H1 (cell line): ENCODE measurements at regions not wholly inside any gene's neighbourhood (a gene's known extent, or its start where the extent isn't known, plus 50 kb on each side); places are given as distances from the start of the nearest gene placed in this dataset.
A peak's percentile ranks its signal among the peaks of the same experiment; 100 is the strongest.

Source experiments
- CTCF ChIA-PET: fragments of 300-600 bp; sonication (Branson Sonifier 250); formaldehyde crosslinking; loops from one replicate; lab custom pipeline; 2021; ENCODE audit not compliant: partially characterized antibody; lab: Charles Lee
- POLR2A ChIA-PET: fragments of 300-600 bp; sonication (Branson Sonifier 250); formaldehyde crosslinking; loops from one replicate; lab custom pipeline; 2021; ENCODE audit warnings: inconsistent platforms; ENCODE audit not compliant: partially characterized antibody; lab: Charles Lee
- DNase-seq, 2 experiments: peaks; one replicate each; pipeline versions ENCODE4 v3.0.0 to v3.0.0-alpha.2; 2010 to 2022; ENCODE audit warnings: low spot score in 2 of 2, low read depth in 1 of 2, mixed read lengths in 1 of 2
- FAIRE-seq: peaks from 2 replicates; lab custom pipeline; 2011; peaks lifted over from hg19 to GRCh38; lab: Jason Lieb, UNC
- H2AFZ ChIP-seq: 2 replicates; pipeline ENCODE4 v1.8.1; 2012; ENCODE audit warnings: low read length, inconsistent platforms
- H2AK5ac ChIP-seq: 2 replicates; pipeline ENCODE4 v1.6.1; 2013; ENCODE audit warnings: low read depth, low read length
- H2BK120ac ChIP-seq: replicated peaks from 2 replicates; pipeline ENCODE3; 2013; ENCODE audit warnings: low read depth, low read length, inconsistent platforms
- H2BK12ac ChIP-seq: 2 replicates; pipeline ENCODE4 v1.6.1; 2013; ENCODE audit warnings: low read depth, low read length
- H2BK15ac ChIP-seq: 2 replicates; pipeline ENCODE4 v1.6.1; 2013; ENCODE audit warnings: low read length
- H2BK20ac ChIP-seq: 2 replicates; pipeline ENCODE4 v1.6.1; 2013; ENCODE audit warnings: low read length
- H2BK5ac ChIP-seq: 2 replicates; pipeline ENCODE4 v1.6.1; 2013; ENCODE audit warnings: low read depth, low read length
- H3K14ac ChIP-seq: 2 replicates; pipeline ENCODE4 v1.6.1; 2013; ENCODE audit warnings: inconsistent platforms; ENCODE audit not compliant: insufficient read length
- H3K18ac ChIP-seq: 2 replicates; pipeline ENCODE4 v1.6.1; 2013; ENCODE audit warnings: low read length; ENCODE audit errors: extremely low read depth
- H3K23ac ChIP-seq: 2 replicates; pipeline ENCODE4 v1.6.1; 2013; ENCODE audit warnings: inconsistent platforms; ENCODE audit not compliant: insufficient read length
- H3K23me2 ChIP-seq: 2 replicates; pipeline ENCODE4 v1.6.1; 2013; ENCODE audit warnings: low read depth, low read length
- H3K27ac ChIP-seq: 2 replicates; pipeline ENCODE4 v1.6.1; 2011; ENCODE audit warnings: low read depth, low read length, inconsistent platforms
- H3K27me3 ChIP-seq, 4 experiments: replicated peaks in 1 of 4; 1 replicate in 1 of 4; 2 replicates in 3 of 4; pipeline versions ENCODE4 v1.6.1 to v1.8.1; 2011 to 2013; ENCODE audit warnings: low read length in 3 of 4, mild to moderate bottlenecking in 3 of 4, inconsistent platforms in 2 of 4, mixed read lengths in 2 of 4, moderate library complexity in 1 of 4; ENCODE audit not compliant: control insufficient read depth in 3 of 4, insufficient read depth in 3 of 4; ENCODE audit errors: extremely low read depth in 1 of 4
- H3K36me3 ChIP-seq, 4 experiments: 2 replicates each; pipeline versions ENCODE4 v1.6.1 to v1.8.1; 2011 to 2013; ENCODE audit warnings: mild to moderate bottlenecking in 4 of 4, low read length in 3 of 4, moderate library complexity in 2 of 4, control low read depth in 1 of 4, inconsistent platforms in 1 of 4; ENCODE audit not compliant: insufficient read depth in 4 of 4, control insufficient read depth in 2 of 4
- H3K4ac ChIP-seq: replicated peaks from 2 replicates; pipeline ENCODE3; 2013; ENCODE audit warnings: low read length, low read depth, mixed read lengths, inconsistent platforms; ENCODE audit not compliant: insufficient read length
- H3K4me1 ChIP-seq, 4 experiments: replicated peaks in 1 of 4; 1 replicate in 1 of 4; 2 replicates in 3 of 4; pipeline versions ENCODE4 v1.6.1 to v1.8.1; 2011 to 2013; ENCODE audit warnings: low read length in 3 of 4, inconsistent platforms in 2 of 4, mixed read lengths in 1 of 4; ENCODE audit not compliant: insufficient read depth in 4 of 4, control insufficient read depth in 3 of 4
- H3K4me2 ChIP-seq, 2 experiments: 2 replicates each; pipeline versions ENCODE4 v1.6.1 to v1.8.1; 2011 to 2013; ENCODE audit warnings: low read depth in 2 of 2, low read length in 2 of 2, control low read depth in 1 of 2, inconsistent platforms in 1 of 2, mild to moderate bottlenecking in 1 of 2; ENCODE audit not compliant: insufficient read depth in 1 of 2
- H3K4me3 ChIP-seq, 4 experiments: fragments of 200-600, 300-600 bp in 1 of 4; sonication (generic), shearing (Covaris generic), sonication (Bioruptor Twin) in 1 of 4; 2 replicates each; pipeline versions ENCODE4 v1.5.1 to v1.8.1; 2011 to 2016; ENCODE audit warnings: low read length in 4 of 4, low read depth in 3 of 4, control low read depth in 2 of 4, inconsistent platforms in 2 of 4, mild to moderate bottlenecking in 2 of 4, mixed read lengths in 1 of 4, moderate library complexity in 1 of 4; ENCODE audit not compliant: insufficient read depth in 2 of 4; ENCODE audit errors: extremely low read depth in 1 of 4
- H3K56ac ChIP-seq: replicated peaks from 2 replicates; pipeline ENCODE3; 2013; ENCODE audit warnings: low read depth, mild to moderate bottlenecking, mixed read lengths, low read length, inconsistent platforms; ENCODE audit not compliant: insufficient read length
- H3K79me1 ChIP-seq: 2 replicates; pipeline ENCODE4 v1.6.1; 2013; ENCODE audit warnings: low read depth, low read length, control low read depth
- H3K79me2 ChIP-seq, 2 experiments: 2 replicates each; pipeline versions ENCODE4 v1.6.1 to v1.8.1; 2012 to 2013; ENCODE audit warnings: low read length in 2 of 2, mild to moderate bottlenecking in 2 of 2, inconsistent platforms in 1 of 2; ENCODE audit not compliant: insufficient read depth in 2 of 2, control insufficient read depth in 1 of 2
- H3K9ac ChIP-seq, 4 experiments: replicated peaks in 1 of 4; 1 replicate in 1 of 4; 2 replicates in 3 of 4; pipeline versions ENCODE4 v1.6.1 to v1.8.1; 2011 to 2013; ENCODE audit warnings: low read depth in 3 of 4, low read length in 3 of 4, control low read depth in 2 of 4, mild to moderate bottlenecking in 2 of 4, moderate library complexity in 2 of 4, inconsistent platforms in 1 of 4; ENCODE audit errors: extremely low read depth in 1 of 4
- H3K9me3 ChIP-seq, 2 experiments: 2 replicates each; pipeline versions ENCODE4 v1.6.1 to v1.8.1; 2012 to 2013; ENCODE audit warnings: mild to moderate bottlenecking in 2 of 2, moderate library complexity in 2 of 2, control low read depth in 1 of 2, inconsistent platforms in 1 of 2, low read depth in 1 of 2, low read length in 1 of 2, mixed read lengths in 1 of 2; ENCODE audit not compliant: insufficient read depth in 2 of 2
- H4K20me1 ChIP-seq, 2 experiments: replicated peaks in 1 of 2; 2 replicates each; pipeline versions ENCODE3 to v1.8.1; 2011 to 2013; ENCODE audit warnings: inconsistent platforms in 2 of 2, low read length in 2 of 2, mild to moderate bottlenecking in 1 of 2; ENCODE audit not compliant: insufficient read depth in 2 of 2, control insufficient read depth in 1 of 2
- H4K5ac ChIP-seq: 2 replicates; pipeline ENCODE4 v1.6.1; 2013; ENCODE audit warnings: low read length, low read depth, mixed read lengths, inconsistent platforms; ENCODE audit not compliant: insufficient read length
- H4K8ac ChIP-seq: 2 replicates; pipeline ENCODE4 v1.8.0; 2013; ENCODE audit warnings: mild to moderate bottlenecking, moderate library complexity, low read length, inconsistent platforms; ENCODE audit not compliant: insufficient read depth; ENCODE audit errors: extremely low read depth
- H4K91ac ChIP-seq: replicated peaks from 2 replicates; pipeline ENCODE3; 2013; ENCODE audit warnings: low read length, mixed read lengths, inconsistent platforms; ENCODE audit not compliant: insufficient read length
- CTCF ChIP-seq, 3 experiments: IDR thresholded peaks; 1 replicate in 2 of 3; 2 replicates in 1 of 3; pipeline versions ENCODE4 v1.5.1 to v1.6.1; 2011; ENCODE audit warnings: low read length in 3 of 3, mild to moderate bottlenecking in 3 of 3, inconsistent platforms in 2 of 3, low read depth in 1 of 3, moderate library complexity in 1 of 3; ENCODE audit not compliant: insufficient read depth in 1 of 3; ENCODE audit errors: control extremely low read depth in 1 of 3
- JUND ChIP-seq: IDR thresholded peaks from 2 replicates; pipeline ENCODE4 v1.6.1; 2011; ENCODE audit warnings: mild to moderate bottlenecking, improper control_type of control experiment, low read length
- MAX ChIP-seq: IDR thresholded peaks from 2 replicates; pipeline ENCODE4 v1.6.1; 2012; ENCODE audit warnings: inconsistent platforms
- WGBS, 2 experiments: shearing (Covaris generic) in 1 of 2; methylation state at CpG; one replicate each; pipeline versions ENCODE4 v1.1.6 to v1.1.7; 2013 to 2015; ENCODE audit warnings: low lambda C conversion rate in 2 of 2, mixed read lengths in 2 of 2, inconsistent platforms in 1 of 2, low coverage in 1 of 2, missing lambda C conversion rate in 1 of 2; ENCODE audit not compliant: insufficient replicate concordance in 2 of 2, insufficient coverage in 1 of 2, insufficient read length in 1 of 2; ENCODE audit errors: extremely low coverage in 1 of 2, missing lambda C conversion rate in 1 of 2; 5-methylcytosine and 5-hydroxymethylcytosine counted together

GRCh38 chr10:120989996-120990598 is 138.9 kb downstream of the WDR11 start:
- 86% methylated on average over 8 of the region's 10 CpGs; no CpG with 5 or more reads in 1 of the 2 experiments for WGBS, 2 experiments
- no peak overlapping the region for H2BK20ac ChIP-seq
- H3K4me1 ChIP-seq, result no peaks in the 10 kb centered on the region
- no peak overlapping the region for H4K5ac ChIP-seq
- no peaks in the 10 kb centered on the region for H3K36me3 ChIP-seq
- no peak overlapping the region for H3K18ac ChIP-seq
- H3K4me3 ChIP-seq, result no peak overlapping the region
- CTCF ChIA-PET, result interaction anchor here (0.7 kb wide), 1 partner anchor 11 kb away, joined by 3 read pairs; no protein-coding TSS in a partner anchor
- no peaks in the 10 kb centered on the region for H3K23me2 ChIP-seq
- TF ChIP-seq MAX, result peak; percentile 55
- TF ChIP-seq JUND, result no peak
- peak in 1 of 3 experiments; percentile 21; a peak in 1 of 4 replicates for TF ChIP-seq CTCF (IDR thresholded peaks at IDR 0.05; ENCODE audit: control extremely low read depth in 1 of 3, insufficient read depth in 1 of 3, low read depth in 1 of 3, low read length in 3 of 3)
- H4K91ac ChIP-seq, result no peak overlapping the region
- no peak overlapping the region for H3K27ac ChIP-seq
- H2BK12ac ChIP-seq, result no peak overlapping the region
- DNase-seq (no peak), FAIRE-seq (no peak)
- H3K23ac ChIP-seq, result no peak overlapping the region
- no peak overlapping the region for H2BK15ac ChIP-seq
- no peak overlapping the region for H2AK5ac ChIP-seq
- POLR2A ChIA-PET, result no interaction called here
- no peak overlapping the region for H3K14ac ChIP-seq
- no peak overlapping the region for H3K4ac ChIP-seq
- H2BK120ac ChIP-seq, result no peak overlapping the region
- no peak overlapping the region for H2AFZ ChIP-seq
- H2BK5ac ChIP-seq, result no peak overlapping the region
- H3K56ac ChIP-seq, result no peak overlapping the region
- H3K79me1 ChIP-seq, result no peaks in the 10 kb centered on the region
- H4K8ac ChIP-seq, result peak overlapping the region; percentile 35; the same call in 1 of the 2 replicates
- H3K79me2 ChIP-seq, result no peaks in the 10 kb centered on the region
- no peaks in the 10 kb centered on the region for H4K20me1 ChIP-seq
- H3K27me3 ChIP-seq, result no peaks in the 10 kb centered on the region
- H3K4me2 ChIP-seq, result no peak overlapping the region
- H3K9me3 ChIP-seq, result peaks cover 11 to 15% of the 10 kb centered on the region in 2 experiments
- no peak overlapping the region for H3K9ac ChIP-seq
